ENCODE measurements at regions not wholly inside any gene's neighbourhood (a gene's known extent, or its start where the extent isn't known, plus 50 kb on each side); places are given as distances from the start of the nearest gene placed in this dataset.

GRCh38 chr7:155956977-155957376, 144.7 kb upstream of the SHH start:
- H3K36me3 ChIP-seq (ENCODE audit: control insufficient read depth, insufficient read depth, low read length), result no peaks in the 10 kb centered on the region
- peaks cover 13% of the 10 kb centered on the region for H3K4me1 ChIP-seq
- H3K36me3 Mint-ChIP-seq (ENCODE audit: insufficient read depth, unreplicated experiment), result no peaks in the 10 kb centered on the region
- H3K9me3 Mint-ChIP-seq (ENCODE audit: unreplicated experiment), result peaks cover 10% of the 10 kb centered on the region
- no peaks in the 10 kb centered on the region for H3K9me3 ChIP-seq
- no TSS peak for BruUV-seq (replicated peaks)
- no peak overlapping the region for H3K4me3 Mint-ChIP-seq (ENCODE audit: unreplicated experiment)
- H3K27me3 ChIP-seq (replicated peaks; ENCODE audit: control insufficient read depth, insufficient read depth, low read length), result no peaks in the 10 kb centered on the region
- POLR2A ChIA-PET, result no interaction called here
- no peak overlapping the region for H3K4me3 ChIP-seq (ENCODE audit: low read depth, low read length)
- TF ChIP-seq CTCF (IDR thresholded peaks at IDR 0.05; ENCODE audit: insufficient read depth in 1 of 2, low read depth in 1 of 2, low read length in 1 of 2, severe bottlenecking in 1 of 2, unreplicated experiment in 1 of 2), result no peak
- peaks cover 21% of the 10 kb centered on the region for H3K4me1 Mint-ChIP-seq (ENCODE audit: low read depth, unreplicated experiment)
- no peak for DNase-seq
- peaks cover 4% of the 10 kb centered on the region for H3K27me3 Mint-ChIP-seq (ENCODE audit: insufficient read depth, unreplicated experiment)
- CTCF ChIA-PET, result no interaction called here
- intact Hi-C loops (cut with micrococcal nuclease; ENCODE audit: unreplicated experiment), result no loop called here
- H3K27ac Mint-ChIP-seq (ENCODE audit: unreplicated experiment), result no peak overlapping the region

DNA sequence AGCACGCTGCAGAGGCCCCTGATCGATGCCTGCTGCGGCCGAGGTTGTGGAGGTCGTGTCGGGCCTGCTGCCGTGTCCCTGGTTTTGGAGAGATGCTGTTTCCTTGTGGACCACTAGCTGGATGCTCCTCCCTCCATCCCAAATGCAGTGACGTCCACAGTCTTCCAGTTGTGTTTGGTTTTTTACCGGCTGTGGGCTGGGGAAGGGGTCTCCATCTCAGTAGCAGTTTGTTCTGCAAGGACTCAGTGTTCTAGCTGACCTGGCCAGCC, 143.0 kb upstream of the SHH start:
- ChIA-PET CTCF (no interaction called here), POLR2A (no interaction called here)
- no peak overlapping the region for H3K4me3 ChIP-seq (ENCODE audit: low read depth, low read length)
- intact Hi-C loops (cut with micrococcal nuclease; ENCODE audit: unreplicated experiment), result no loop called here
- Mint-ChIP-seq H3K4me1 (ENCODE audit: low read depth, unreplicated experiment) (peaks cover 21% of the 10 kb centered on the region), H3K9me3 (ENCODE audit: unreplicated experiment) (peaks cover 10% of the 10 kb centered on the region), H3K27me3 (ENCODE audit: insufficient read depth, unreplicated experiment) (peaks cover under 1% of the 10 kb centered on the region), H3K4me3 (ENCODE audit: unreplicated experiment) (no peak overlapping the region), H3K36me3 (ENCODE audit: insufficient read depth, unreplicated experiment) (no peaks in the 10 kb centered on the region), H3K27ac (ENCODE audit: unreplicated experiment) (no peak overlapping the region)
- no peak for TF ChIP-seq CTCF (IDR thresholded peaks at IDR 0.05; ENCODE audit: insufficient read depth in 1 of 2, low read depth in 1 of 2, low read length in 1 of 2, severe bottlenecking in 1 of 2, unreplicated experiment in 1 of 2)
- no peaks in the 10 kb centered on the region for H3K27me3 ChIP-seq (replicated peaks; ENCODE audit: control insufficient read depth, insufficient read depth, low read length)
- peaks cover 13% of the 10 kb centered on the region for H3K4me1 ChIP-seq
- no peaks in the 10 kb centered on the region for H3K36me3 ChIP-seq (ENCODE audit: control insufficient read depth, insufficient read depth, low read length)
- no peak for DNase-seq
- no peaks in the 10 kb centered on the region for H3K9me3 ChIP-seq
- BruUV-seq (replicated peaks), result no TSS peak

- Histone ChIP-seq H3K27me3 (replicated peaks; ENCODE audit: control insufficient read depth, insufficient read depth, low read length) (no peaks in the 10 kb centered on the region), H3K4me1 (peaks cover 13% of the 10 kb centered on the region), H3K9me3 (no peaks in the 10 kb centered on the region), H3K36me3 (ENCODE audit: control insufficient read depth, insufficient read depth, low read length) (no peaks in the 10 kb centered on the region), H3K4me3 (ENCODE audit: low read depth, low read length) (no peak overlapping the region)
- Mint-ChIP-seq H3K4me1 (ENCODE audit: low read depth, unreplicated experiment) (peaks cover 21% of the 10 kb centered on the region), H3K9me3 (ENCODE audit: unreplicated experiment) (peaks cover 10% of the 10 kb centered on the region), H3K4me3 (ENCODE audit: unreplicated experiment) (no peak overlapping the region), H3K36me3 (ENCODE audit: insufficient read depth, unreplicated experiment) (no peaks in the 10 kb centered on the region), H3K27ac (ENCODE audit: unreplicated experiment) (peak overlapping the region; percentile 61), H3K27me3 (ENCODE audit: insufficient read depth, unreplicated experiment) (no peaks in the 10 kb centered on the region)
- intact Hi-C loops (cut with micrococcal nuclease; ENCODE audit: unreplicated experiment), result loop anchor here (1.0 kb wide), 1 partner anchor 139 kb away; no protein-coding TSS in a partner anchor
- POLR2A ChIA-PET, result no interaction called here
- no peak for TF ChIP-seq CTCF (IDR thresholded peaks at IDR 0.05; ENCODE audit: insufficient read depth in 1 of 2, low read depth in 1 of 2, low read length in 1 of 2, severe bottlenecking in 1 of 2, unreplicated experiment in 1 of 2)
- CTCF ChIA-PET, result no interaction called here
- BruUV-seq (replicated peaks), result no TSS peak
- peak in 1 of 2 experiments; percentile 21 for DNase-seq
Observed at GRCh38 chr7:155954550-155955366, 142.5 kb upstream of the SHH start.
